ENCODE measurements at regions not wholly inside any gene's neighbourhood (a gene's known extent, or its start where the extent isn't known, plus 50 kb on each side); places are given as distances from the start of the nearest gene placed in this dataset.
"Not testable (repeated sequence)": the region's sequence is repeated elsewhere in the genome, so short reads cannot be mapped to it uniquely, and the experiment has no call there.

GRCh38 chr2:111367871-111368270 lies 247.2 kb downstream of the BCL2L11 start:
- TF ChIP-seq CTCF, POLR2A (IDR thresholded peaks at IDR 0.05): not testable (repeated sequence)
